ENCODE measurements at regions not wholly inside any gene's neighbourhood (a gene's known extent, or its start where the extent isn't known, plus 50 kb on each side); places are given as distances from the start of the nearest gene placed in this dataset.

DNA sequence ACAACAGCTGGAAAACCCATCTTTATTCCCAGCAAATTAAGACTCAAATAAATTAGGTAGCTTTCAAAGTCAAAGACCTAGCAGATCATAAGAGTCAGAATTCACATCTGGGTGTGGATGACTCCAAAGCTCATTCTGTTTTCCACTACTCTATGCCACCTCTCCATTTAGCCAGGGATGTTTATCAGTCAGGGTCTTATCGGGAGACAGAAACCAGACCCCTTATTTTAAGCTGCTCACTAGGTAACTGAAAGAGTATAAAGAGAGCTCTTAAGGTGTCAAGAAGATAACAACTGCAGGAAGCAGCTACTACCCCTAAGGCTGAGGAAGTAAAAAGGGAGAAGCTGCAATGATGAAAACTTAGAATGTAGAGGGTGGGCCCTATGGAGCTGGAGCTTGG, 333.7 kb upstream of the KLF3 start:
- Histone ChIP-seq H3K4me3 (replicated peaks in 1 of 2; ENCODE audit: low read depth in 1 of 2, low read length in 2 of 2) (no peak overlapping the region), H3K27ac (ENCODE audit: low read depth, low read length) (no peak overlapping the region), H3K27me3 (ENCODE audit: insufficient read depth, low read length) (no peaks in the 10 kb centered on the region), H3K4me1 (ENCODE audit: control insufficient read depth in 1 of 2, insufficient read depth in 2 of 2, low read length in 2 of 2) (peaks cover 0 to 10% of the 10 kb centered on the region in 2 experiments; a peak in 3 of 4 replicates), H3K4me2 (ENCODE audit: low read length) (no peak overlapping the region), H3K9me2 (ENCODE audit: insufficient read depth) (no peaks in the 10 kb centered on the region), H3K79me2 (ENCODE audit: insufficient read depth, low read length) (no peaks in the 10 kb centered on the region), H4K20me1 (ENCODE audit: insufficient read depth) (no peaks in the 10 kb centered on the region), H2AFZ (ENCODE audit: low read depth, low read length, poor library complexity, severe bottlenecking) (no peak overlapping the region), H3K36me3 (ENCODE audit: control insufficient read depth in 1 of 2, insufficient read depth in 2 of 2, low read length in 2 of 2) (no peaks in the 10 kb centered on the region), H3K9ac (ENCODE audit: low read length) (no peak overlapping the region), H3K9me3 (ENCODE audit: control insufficient read depth in 1 of 2, insufficient read depth in 1 of 2, low read depth in 1 of 2, low read length in 2 of 2) (no peaks in the 10 kb centered on the region)
- RAD21 ChIA-PET (ENCODE audit: low non-redundant PET in 1 of 2, low total read pairs in 2 of 2, uncharacterized antibody in 2 of 2, unreplicated experiment in 2 of 2) = no interaction called here
- intact Hi-C loops (cut with micrococcal nuclease) = no loop called here
- ATAC-seq (no peak), DNase-seq (ENCODE audit: low read depth, low spot score) (no peak)
- BruUV-seq (replicated peaks) = no TSS peak
- TF ChIP-seq SIN3A (IDR thresholded peaks at IDR 0.05; ENCODE audit: low read depth) = no peak
- TF ChIP-seq ZFX (IDR thresholded peaks at IDR 0.05) = no peak
- TF ChIP-seq EGR1 (IDR thresholded peaks at IDR 0.05; ENCODE audit: low read depth) = no peak
- TF ChIP-seq, protein P1, sequence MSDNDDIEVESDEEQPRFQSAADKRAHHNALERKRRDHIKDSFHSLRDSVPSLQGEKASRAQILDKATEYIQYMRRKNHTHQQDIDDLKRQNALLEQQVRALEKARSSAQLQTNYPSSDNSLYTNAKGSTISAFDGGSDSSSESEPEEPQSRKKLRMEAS (IDR thresholded peaks at IDR 0.05) = no peak
- no peak for TF ChIP-seq YY1 (IDR thresholded peaks at IDR 0.05; ENCODE audit: extremely low read depth, insufficient replicate concordance, low read depth, low read length)
- CTCF ChIA-PET = interaction anchor here (1.3 kb wide), 1 partner anchor 10 kb away, joined by 3 read pairs; no protein-coding TSS in a partner anchor
- POLR2A ChIA-PET = interaction anchor here (1.6 kb wide), 1 partner anchor 8 kb away, joined by 4 read pairs; no protein-coding TSS in a partner anchor

DNA sequence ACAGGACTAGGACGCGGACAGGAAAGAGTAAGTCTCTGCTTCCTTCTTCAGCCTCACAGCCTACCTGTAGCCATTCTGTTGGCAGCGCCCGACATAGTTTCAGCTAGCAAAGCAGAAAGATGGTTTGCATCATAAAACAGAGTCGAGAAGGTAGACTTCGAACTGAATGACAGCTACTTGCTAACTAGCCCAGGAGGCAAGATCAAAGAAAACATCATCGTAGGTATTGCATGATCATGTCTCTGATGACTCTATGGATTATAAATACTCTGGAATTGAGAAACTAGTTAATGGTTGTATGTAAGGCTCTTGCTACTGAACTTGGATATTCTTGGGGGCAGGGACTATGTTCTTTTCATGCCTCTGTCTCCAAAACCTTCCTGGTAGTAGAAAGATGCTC, 333.1 kb upstream of the KLF3 start:
- Histone ChIP-seq H3K27ac (ENCODE audit: low read depth, low read length) (no peak overlapping the region), H4K20me1 (ENCODE audit: insufficient read depth) (no peaks in the 10 kb centered on the region), H3K4me1 (ENCODE audit: control insufficient read depth in 1 of 2, insufficient read depth in 2 of 2, low read length in 2 of 2) (peaks cover 0 to 10% of the 10 kb centered on the region in 2 experiments; a peak in 3 of 4 replicates), H3K4me2 (ENCODE audit: low read length) (no peak overlapping the region), H3K79me2 (ENCODE audit: insufficient read depth, low read length) (no peaks in the 10 kb centered on the region), H2AFZ (ENCODE audit: low read depth, low read length, poor library complexity, severe bottlenecking) (no peak overlapping the region), H3K9me3 (ENCODE audit: control insufficient read depth in 1 of 2, insufficient read depth in 1 of 2, low read depth in 1 of 2, low read length in 2 of 2) (no peaks in the 10 kb centered on the region), H3K9me2 (ENCODE audit: insufficient read depth) (no peaks in the 10 kb centered on the region), H3K9ac (ENCODE audit: low read length) (no peak overlapping the region), H3K36me3 (ENCODE audit: control insufficient read depth in 1 of 2, insufficient read depth in 2 of 2, low read length in 2 of 2) (no peaks in the 10 kb centered on the region), H3K27me3 (ENCODE audit: insufficient read depth, low read length) (no peaks in the 10 kb centered on the region), H3K4me3 (replicated peaks in 1 of 2; ENCODE audit: low read depth in 1 of 2, low read length in 2 of 2) (no peak overlapping the region)
- CTCF ChIA-PET = interaction anchor here (1.3 kb wide), 1 partner anchor 11 kb away, joined by 3 read pairs; no protein-coding TSS in a partner anchor
- intact Hi-C loops (cut with micrococcal nuclease) = no loop called here
- ATAC-seq (no peak), DNase-seq (ENCODE audit: low read depth, low spot score) (no peak)
- RAD21 ChIA-PET (ENCODE audit: low non-redundant PET in 1 of 2, low total read pairs in 2 of 2, uncharacterized antibody in 2 of 2, unreplicated experiment in 2 of 2) = no interaction called here
- no TSS peak for BruUV-seq (replicated peaks)
- POLR2A ChIA-PET = interaction anchor here (1.6 kb wide), 1 partner anchor 9 kb away, joined by 4 read pairs; no protein-coding TSS in a partner anchor
- TF ChIP-seq EZH2phosphoT487 (IDR thresholded peaks at IDR 0.05; ENCODE audit: borderline replicate concordance) (no peak), SRF (IDR thresholded peaks at IDR 0.05; ENCODE audit: low read depth) (no peak), SP1 (IDR thresholded peaks at IDR 0.05; ENCODE audit: low read depth) (no peak), TCF7L2 (IDR thresholded peaks at IDR 0.05; ENCODE audit: borderline replicate concordance, extremely low read depth, insufficient read depth, insufficient read length) (no peak), POLR2A (IDR thresholded peaks at IDR 0.05; ENCODE audit: borderline replicate concordance, extremely low read depth, insufficient read depth, insufficient read length) (no peak), POLR2AphosphoS5 (IDR thresholded peaks at IDR 0.05; ENCODE audit: low read depth, low read length) (no peak), RAD21 (IDR thresholded peaks at IDR 0.05; ENCODE audit: low read depth) (no peak), EZH2 (IDR thresholded peaks at IDR 0.05) (no peak), SIN3A (IDR thresholded peaks at IDR 0.05; ENCODE audit: low read depth) (no peak)
